Heart left ventricle (tissue), 16 donors: ENCODE measurements at regions not wholly inside any gene's neighbourhood (a gene's known extent, or its start where the extent isn't known, plus 50 kb on each side); places are given as distances from the start of the nearest gene placed in this dataset.

Source experiments
- ATAC-seq, 4 donors: fragments of 200-7000 bp; cut with Tn5 transposase; one replicate each; pipeline ENCODE4 v1.9.1; 2020 to 2022; ENCODE audit warnings: moderate library complexity in 4 of 4, mild to moderate bottlenecking in 3 of 4, moderate number of reproducible peaks in 1 of 4
- DNase-seq, 5 donors: peaks; one replicate each; pipeline ENCODE4 v3.0.0-alpha.2; 2020
- H3K27ac ChIP-seq, 12 donors: fragments of 200-600 bp; sonication (generic) in 4 of 12; one replicate each; pipeline versions ENCODE4 v1.5.0 to v1.8.0; 2016 to 2022; ENCODE audit warnings: mild to moderate bottlenecking in 2 of 12
- H3K27me3 ChIP-seq, 9 donors: fragments of 200-600 bp; sonication (generic) in 2 of 9; one replicate each; pipeline versions ENCODE4 v1.5.1 to v1.8.0; 2016 to 2022; ENCODE audit warnings: mild to moderate bottlenecking in 3 of 9
- H3K36me3 ChIP-seq, 9 donors: fragments of 200-600 bp; sonication (generic) in 2 of 9; one replicate each; pipeline versions ENCODE4 v1.5.0 to v1.8.0; 2018 to 2022; ENCODE audit warnings: mild to moderate bottlenecking in 2 of 9
- H3K4me1 ChIP-seq, 12 donors: fragments of 200-600 bp; sonication (generic) in 4 of 12; one replicate each; pipeline versions ENCODE4 v1.5.0 to v1.8.0; 2016 to 2022; ENCODE audit warnings: mild to moderate bottlenecking in 3 of 12
- H3K4me3 ChIP-seq, 12 donors: fragments of 200-600 bp; sonication (generic) in 4 of 12; one replicate each; pipeline versions ENCODE4 v1.5.0 to v1.8.0; 2017 to 2022; ENCODE audit warnings: mild to moderate bottlenecking in 9 of 12, moderate library complexity in 4 of 12
- H3K9me3 ChIP-seq, 12 donors: fragments of 200-600 bp; sonication (generic) in 4 of 12; one replicate each; pipeline versions ENCODE4 v1.5.0 to v1.8.0; 2016 to 2022; ENCODE audit warnings: mild to moderate bottlenecking in 1 of 12
- CTCF ChIP-seq, 12 donors: fragments of 200-600 bp; sonication (generic) in 4 of 12; IDR thresholded peaks; one replicate each; pipeline versions ENCODE4 v1.5.0 to v1.8.0; 2018 to 2022; ENCODE audit warnings: antibody characterized with exemption in 12 of 12, mild to moderate bottlenecking in 5 of 12
- POLR2A ChIP-seq, 2 donors: fragments of 450-650 bp; IDR thresholded peaks; one replicate each; pipeline ENCODE4 v1.6.1; 2017; ENCODE audit warnings: antibody characterized with exemption in 2 of 2, mild to moderate bottlenecking in 2 of 2, moderate library complexity in 2 of 2
- WGBS, 4 donors: extraction: QIAGEN DNeasy Blood & Tissue Kit in 2 of 4; methylation state at CpG; one replicate each; pipeline versions ENCODE4 v1.1.5 to v1.1.7; 2013 to 2018; 5-methylcytosine and 5-hydroxymethylcytosine counted together
- intact Hi-C, 10 donors: fragments of 100-400 bp; cut with DNase I; formaldehyde crosslinking; loops; one replicate each; pipeline versions ENCODE4 v1.11.1 to v1.14.2; 2022
- donor health status: ischemic (EF 13 %, LVEDD 7.1; RV severe dilation, severe dysfunction).
- donor health status: healthy with polysubstance abuse.
- donor health status: DM: no; HTN: yes; CAD: no.
- donor health status: DM: no; HTN: no; CAD: no.
- donor health status: ischemic (EF 25% LVEDD 6.9; RV normal size, moderate dysfunction).
- donor health status: ischemic (EF 25% LVEDD 5.7; RV mildly dilated, moderate dysfunction).
- donor health status: healthy.
- donor health status: DM: yes; HTN: yes; CAD: no.
- donor health status: ischemic (EF 35%, LVEDD 5.7; RV mildly dilated, moderate dysfunction).
- donor health status: nonischemic (EF 11% LVEDD 7.7; RV severe dilation, severe dysfunction).
- donor health status: DM: yes; HTN: yes; CAD: no.
- donor health status: PGD.
- donor health status: ischemic (EF 29% LVEDD 5.4; RV normal size, mild dysfunction).
- donor health status: nonischemic (EF 23%, LVEDD 6.1; RV moderate dilation, normal function).

- DNase-seq (no peak), ATAC-seq (no peak)
- no peak overlapping the region for H3K27ac ChIP-seq
- H3K27me3 ChIP-seq = no peaks in the 10 kb centered on the region
- intact Hi-C loops = no loop called here
- no peaks in the 10 kb centered on the region for H3K4me1 ChIP-seq
- TF ChIP-seq POLR2A (IDR thresholded peaks at IDR 0.05) (no peak), CTCF (IDR thresholded peaks at IDR 0.05) (no peak)
- WGBS, 4 donors = 48 to 61% (median 56%) methylated on average over 3 of the region's 3 CpGs
- H3K36me3 ChIP-seq = no peaks in the 10 kb centered on the region
- H3K4me3 ChIP-seq = no peak overlapping the region
- H3K9me3 ChIP-seq = no peaks in the 10 kb centered on the region
These were observed 717.9 kb upstream of the ADAMTS16 start for GRCh38 chr5:4422247-4422646.

- 78 to 86% (median 80%) methylated on average over 4 of the region's 4 CpGs for WGBS, 4 donors
- Histone ChIP-seq H3K4me1 (no peaks in the 10 kb centered on the region), H3K27me3 (no peaks in the 10 kb centered on the region), H3K9me3 (no peaks in the 10 kb centered on the region), H3K36me3 (no peaks in the 10 kb centered on the region), H3K4me3 (no peak overlapping the region), H3K27ac (no peak overlapping the region)
- no peak for TF ChIP-seq POLR2A (IDR thresholded peaks at IDR 0.05)
- ATAC-seq (no peak), DNase-seq (no peak)
- intact Hi-C loops = no loop called here
These were observed 715.2 kb upstream of the ADAMTS16 start for GRCh38 chr5:4424895-4425294.

- intact Hi-C loops = no loop called here
- TF ChIP-seq POLR2A (IDR thresholded peaks at IDR 0.05) (no peak), CTCF (IDR thresholded peaks at IDR 0.05) (no peak)
- peaks cover 0 to 22% (median 0%) of the 10 kb centered on the region in 12 donors for H3K9me3 ChIP-seq
- H3K27me3 ChIP-seq = no peaks in the 10 kb centered on the region
- H3K4me1 ChIP-seq = no peaks in the 10 kb centered on the region
- 72 to 77% (median 76%) methylated on average over 2 of the region's 2 CpGs for WGBS, 4 donors
- H3K36me3 ChIP-seq = no peaks in the 10 kb centered on the region
- no peak overlapping the region for H3K27ac ChIP-seq
- DNase-seq (no peak), ATAC-seq (no peak)
- H3K4me3 ChIP-seq = no peak overlapping the region
These were observed 699.6 kb upstream of the ADAMTS16 start for GRCh38 chr5:4440536-4440935.

DNA sequence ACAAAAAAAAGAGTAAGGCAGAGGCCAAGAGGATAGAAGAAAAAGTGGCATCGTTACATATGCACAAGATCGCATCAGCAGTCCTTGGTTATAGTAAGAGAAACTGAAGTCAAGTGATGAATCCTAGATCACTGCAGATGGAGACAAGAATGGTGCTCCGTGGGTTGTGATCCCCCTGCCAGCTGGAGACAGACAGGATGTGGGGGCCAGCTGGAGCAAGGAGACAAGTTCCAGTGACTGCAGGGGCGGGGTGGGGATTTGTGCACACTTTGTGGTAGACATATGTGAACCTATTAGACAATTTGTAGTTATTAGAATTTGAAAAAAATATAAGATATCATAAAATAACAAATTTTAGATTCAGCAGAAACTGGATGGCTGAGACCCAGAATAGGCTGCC lies 697.9 kb upstream of the ADAMTS16 start:
- ATAC-seq (no peak), DNase-seq (no peak)
- WGBS, 4 donors = 70 to 80% (median 75%) methylated on average over 4 of the region's 4 CpGs
- no peaks in the 10 kb centered on the region for H3K4me1 ChIP-seq
- intact Hi-C loops = no loop called here
- TF ChIP-seq POLR2A (IDR thresholded peaks at IDR 0.05) = no peak
- no peak for TF ChIP-seq CTCF (IDR thresholded peaks at IDR 0.05)
- no peaks in the 10 kb centered on the region for H3K27me3 ChIP-seq
- peaks cover 0 to 31% (median 6%) of the 10 kb centered on the region in 12 donors for H3K9me3 ChIP-seq
- H3K27ac ChIP-seq = no peak overlapping the region
- no peak overlapping the region for H3K4me3 ChIP-seq
- H3K36me3 ChIP-seq = no peaks in the 10 kb centered on the region

DNA sequence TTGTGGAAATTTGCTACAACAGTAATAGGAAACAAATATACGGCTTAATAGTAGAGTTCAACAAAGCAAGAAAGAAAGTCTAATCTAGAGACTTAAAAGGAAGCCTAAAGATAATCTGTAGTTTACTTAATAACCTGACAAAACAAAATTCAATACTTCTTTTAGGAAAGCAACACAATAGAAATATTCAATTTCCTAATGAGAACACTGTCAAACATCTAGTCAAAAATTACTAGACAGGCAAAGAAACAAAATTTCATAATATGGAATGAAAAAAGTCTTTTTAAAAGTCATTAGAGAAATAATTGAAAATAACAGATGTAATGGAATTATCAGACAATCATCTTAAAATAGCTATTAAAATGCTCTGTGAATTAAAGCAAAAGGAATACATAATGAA lies 692.5 kb upstream of the ADAMTS16 start:
- no peaks in the 10 kb centered on the region for H3K36me3 ChIP-seq
- ATAC-seq (no peak), DNase-seq (no peak)
- H3K4me3 ChIP-seq = no peak overlapping the region
- no peaks in the 10 kb centered on the region for H3K4me1 ChIP-seq
- H3K27me3 ChIP-seq = no peaks in the 10 kb centered on the region
- H3K9me3 ChIP-seq = peaks cover 0 to 30% (median 12%) of the 10 kb centered on the region in 12 donors
- H3K27ac ChIP-seq = no peak overlapping the region
- intact Hi-C loops = no loop called here
- 89 to 96% (median 93%) methylated on average over 1 of the region's 1 CpG for WGBS, 4 donors
- TF ChIP-seq POLR2A (IDR thresholded peaks at IDR 0.05) (no peak), CTCF (IDR thresholded peaks at IDR 0.05) (no peak)
